ENCODE measurements at regions not wholly inside any gene's neighbourhood (a gene's known extent, or its start where the extent isn't known, plus 50 kb on each side); places are given as distances from the start of the nearest gene placed in this dataset.
"Not testable (repeated sequence)": the region's sequence is repeated elsewhere in the genome, so short reads cannot be mapped to it uniquely, and the experiment has no call there.

DNA sequence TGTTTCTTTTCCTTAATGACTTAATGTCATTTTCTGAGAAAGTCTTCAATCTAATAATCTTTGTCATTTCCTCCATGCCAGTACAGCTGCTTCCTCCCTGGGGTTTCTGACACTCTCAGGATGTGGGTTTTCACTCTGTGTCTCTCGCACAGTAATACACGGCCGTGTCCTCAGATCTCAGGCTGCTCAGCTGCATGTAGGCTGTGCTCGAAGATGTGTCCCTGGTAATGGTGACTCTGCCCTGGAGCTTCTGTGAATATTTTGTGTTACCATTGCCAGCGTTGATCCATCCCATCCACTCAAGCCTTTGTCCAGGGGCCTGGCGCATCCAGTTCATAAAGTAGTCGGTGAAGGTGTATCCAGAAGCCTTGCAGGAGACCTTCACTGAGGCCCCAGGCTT is 97.6 kb downstream of the OR4M2 start:
- H3K9me3 ChIP-seq; H3K4me1 ChIP-seq; H3K27me3 ChIP-seq; H3K36me3 ChIP-seq (ENCODE audit: low read depth, missing control alignments); DNase-seq; intact Hi-C loops (cut with DNase I; ENCODE audit: low total_unique reads); H3K4me3 ChIP-seq; H3K27ac ChIP-seq: not testable (repeated sequence)
- no CpG with 5 or more reads among the region's 7 CpGs for WGBS, 2 donors

DNA sequence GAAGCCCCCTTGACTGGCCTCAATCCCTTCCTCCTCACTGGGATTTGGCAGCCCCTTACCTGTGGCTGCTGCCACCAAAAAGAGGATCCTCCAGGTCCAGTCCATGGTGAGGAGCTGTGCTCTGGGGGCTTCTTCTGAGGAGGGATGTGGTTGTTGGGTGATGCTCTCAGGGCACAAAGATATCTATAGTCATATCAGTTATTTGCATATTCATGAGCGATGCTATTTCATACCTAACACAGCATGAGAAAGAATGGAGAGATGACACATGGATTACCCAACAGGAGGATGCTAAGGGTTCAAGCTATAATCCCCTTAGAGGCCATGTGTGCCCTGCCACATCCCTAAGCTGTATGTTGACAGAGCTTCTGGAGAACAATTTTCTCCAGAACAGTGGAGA is 98.1 kb downstream of the OR4M2 start:
- H3K27ac ChIP-seq; H3K36me3 ChIP-seq (ENCODE audit: low read depth, missing control alignments); H3K4me1 ChIP-seq; H3K27me3 ChIP-seq; H3K9me3 ChIP-seq; intact Hi-C loops (cut with DNase I; ENCODE audit: low total_unique reads); DNase-seq; H3K4me3 ChIP-seq: not testable (repeated sequence)
- no CpG with 5 or more reads among the region's 1 CpG for WGBS, 2 donors

DNA sequence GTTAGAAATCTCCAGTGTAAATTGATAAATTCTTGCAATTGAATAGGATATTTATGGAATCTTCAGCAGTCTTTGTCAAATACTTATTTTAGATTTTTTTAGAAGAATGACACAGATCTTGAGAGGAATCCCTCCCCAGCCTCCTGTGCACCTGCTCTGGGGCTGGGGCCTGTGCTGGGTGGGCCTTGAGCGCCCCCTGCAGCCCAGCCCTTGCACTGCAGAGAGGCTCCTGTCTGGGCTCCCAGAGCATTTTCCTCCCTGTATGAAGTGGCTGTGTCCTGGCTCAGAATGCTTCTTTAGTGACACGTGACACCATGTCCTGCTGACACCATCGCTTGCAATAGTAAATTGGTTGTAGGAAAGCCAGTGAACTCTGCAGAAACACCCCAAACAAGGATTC is 98.7 kb downstream of the OR4M2 start:
- H3K27me3 ChIP-seq; H3K4me3 ChIP-seq; H3K4me1 ChIP-seq; intact Hi-C loops (cut with DNase I; ENCODE audit: low total_unique reads); DNase-seq; H3K36me3 ChIP-seq (ENCODE audit: low read depth, missing control alignments); H3K9me3 ChIP-seq; H3K27ac ChIP-seq: not testable (repeated sequence)
- no CpG with 5 or more reads among the region's 3 CpGs for WGBS, 2 donors

DNA sequence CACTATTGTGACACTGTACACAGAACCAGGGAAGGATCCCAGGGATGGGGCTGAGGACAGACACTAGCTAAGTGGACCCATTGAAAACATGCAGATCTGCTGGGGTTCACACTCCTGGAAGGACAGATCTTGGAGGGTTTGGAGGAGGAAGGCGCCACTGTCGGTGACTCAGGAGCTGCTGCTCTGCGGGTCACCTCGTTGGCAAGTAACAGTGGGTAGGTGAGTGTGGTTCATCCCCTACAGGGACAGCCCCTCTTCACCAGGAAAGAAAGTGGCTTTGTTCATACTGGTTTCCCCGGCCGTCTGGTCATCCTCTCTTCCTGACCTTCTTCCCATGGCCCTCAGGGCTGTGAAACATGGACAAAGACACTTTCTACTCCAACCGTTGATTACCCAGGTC is 100.3 kb downstream of the OR4M2 start:
- H3K27me3 ChIP-seq; H3K36me3 ChIP-seq (ENCODE audit: low read depth, missing control alignments); H3K9me3 ChIP-seq; H3K4me1 ChIP-seq; DNase-seq; H3K4me3 ChIP-seq; intact Hi-C loops (cut with DNase I; ENCODE audit: low total_unique reads); H3K27ac ChIP-seq: not testable (repeated sequence)
- WGBS, 2 donors: no CpG with 5 or more reads among the region's 7 CpGs

DNA sequence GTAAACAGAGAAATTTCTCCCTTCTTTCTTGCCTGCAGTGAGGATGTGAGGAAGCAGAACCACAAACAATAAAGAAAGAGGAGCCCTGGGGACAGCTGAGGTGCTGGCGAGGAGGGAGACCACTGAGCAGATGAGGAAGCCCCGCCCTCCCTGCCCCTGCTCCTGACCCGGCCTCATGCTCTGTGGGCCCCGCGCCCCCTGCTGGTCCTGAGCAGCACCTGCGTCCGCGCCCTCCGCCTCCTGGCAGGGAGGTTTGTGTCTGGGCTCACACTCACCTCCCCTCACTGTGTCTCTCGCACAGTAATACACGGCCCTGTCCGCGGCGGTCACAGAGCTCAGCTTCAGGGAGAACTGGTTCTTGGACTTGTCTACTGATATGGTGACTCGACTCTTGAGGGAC is 104.4 kb downstream of the OR4M2 start:
- DNase-seq; H3K27me3 ChIP-seq; H3K4me1 ChIP-seq; intact Hi-C loops (cut with DNase I; ENCODE audit: low total_unique reads); H3K36me3 ChIP-seq (ENCODE audit: low read depth, missing control alignments); H3K9me3 ChIP-seq; H3K27ac ChIP-seq; H3K4me3 ChIP-seq: not testable (repeated sequence)
- no CpG with 5 or more reads among the region's 15 CpGs for WGBS, 2 donors

DNA sequence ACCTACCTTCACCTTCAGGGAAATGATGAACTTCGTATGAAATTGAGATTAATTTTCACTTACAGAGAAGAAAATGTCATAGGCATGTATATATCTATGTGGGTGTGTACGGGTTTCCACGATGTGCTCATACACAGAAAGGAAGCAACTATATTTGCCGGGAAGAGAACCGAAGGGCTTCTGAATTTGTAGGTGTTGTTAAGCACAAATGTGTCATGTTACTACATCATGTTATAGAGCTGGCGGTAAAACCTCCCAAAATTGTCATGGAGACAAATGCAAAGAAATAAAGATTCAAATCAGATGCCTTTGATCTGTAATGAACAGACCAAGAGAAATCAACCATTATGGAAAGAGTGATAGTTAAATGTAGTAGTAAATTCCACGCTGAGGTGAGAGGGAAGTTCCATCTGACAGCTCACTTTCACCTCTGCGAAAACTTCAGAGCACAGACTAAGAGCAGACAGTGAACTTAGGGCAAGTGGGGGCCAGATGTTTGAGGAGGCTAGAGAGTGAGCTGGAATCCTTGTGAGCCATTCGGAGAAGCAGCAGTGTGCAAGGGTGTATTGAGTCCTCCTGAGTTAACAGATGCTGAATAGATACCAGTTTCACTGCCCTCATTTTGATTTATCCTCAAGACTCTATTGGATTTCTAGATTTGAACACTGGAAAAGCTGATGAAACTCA is 106.7 kb downstream of the OR4M2 start:
- H3K27me3 ChIP-seq; H3K4me1 ChIP-seq; DNase-seq; H3K36me3 ChIP-seq (ENCODE audit: low read depth, missing control alignments); H3K4me3 ChIP-seq; H3K27ac ChIP-seq; intact Hi-C loops (cut with DNase I; ENCODE audit: low total_unique reads); H3K9me3 ChIP-seq: not testable (repeated sequence)
- WGBS, 2 donors: no CpG with 5 or more reads among the region's 9 CpGs

DNA sequence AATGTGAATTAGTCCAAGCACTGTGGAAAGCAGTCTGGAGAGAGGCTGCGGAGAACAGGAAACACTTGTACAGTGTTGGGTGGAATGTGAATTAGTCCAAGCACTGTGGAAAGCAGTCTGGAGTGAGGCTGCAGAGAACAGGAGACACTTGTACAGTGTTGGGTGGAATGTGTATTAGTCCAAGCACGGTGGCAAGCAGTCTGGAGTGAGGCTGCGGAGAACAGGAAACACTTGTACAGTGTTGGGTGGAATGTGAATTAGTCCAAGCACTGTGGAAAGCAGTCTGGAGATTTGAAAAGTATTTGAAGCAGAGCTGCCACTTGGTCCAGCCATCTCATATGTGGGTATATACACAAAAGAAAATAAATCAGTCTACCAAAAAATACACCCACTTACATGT is 111.5 kb downstream of the OR4M2 start:
- H3K27me3 ChIP-seq; H3K27ac ChIP-seq; H3K4me3 ChIP-seq; DNase-seq; intact Hi-C loops (cut with DNase I; ENCODE audit: low total_unique reads); H3K9me3 ChIP-seq; H3K36me3 ChIP-seq (ENCODE audit: low read depth, missing control alignments); H3K4me1 ChIP-seq: not testable (repeated sequence)
- WGBS, 2 donors: 83% methylated on average over 1 of the region's 3 CpGs; no CpG with 5 or more reads in 1 of the 2 donors

DNA sequence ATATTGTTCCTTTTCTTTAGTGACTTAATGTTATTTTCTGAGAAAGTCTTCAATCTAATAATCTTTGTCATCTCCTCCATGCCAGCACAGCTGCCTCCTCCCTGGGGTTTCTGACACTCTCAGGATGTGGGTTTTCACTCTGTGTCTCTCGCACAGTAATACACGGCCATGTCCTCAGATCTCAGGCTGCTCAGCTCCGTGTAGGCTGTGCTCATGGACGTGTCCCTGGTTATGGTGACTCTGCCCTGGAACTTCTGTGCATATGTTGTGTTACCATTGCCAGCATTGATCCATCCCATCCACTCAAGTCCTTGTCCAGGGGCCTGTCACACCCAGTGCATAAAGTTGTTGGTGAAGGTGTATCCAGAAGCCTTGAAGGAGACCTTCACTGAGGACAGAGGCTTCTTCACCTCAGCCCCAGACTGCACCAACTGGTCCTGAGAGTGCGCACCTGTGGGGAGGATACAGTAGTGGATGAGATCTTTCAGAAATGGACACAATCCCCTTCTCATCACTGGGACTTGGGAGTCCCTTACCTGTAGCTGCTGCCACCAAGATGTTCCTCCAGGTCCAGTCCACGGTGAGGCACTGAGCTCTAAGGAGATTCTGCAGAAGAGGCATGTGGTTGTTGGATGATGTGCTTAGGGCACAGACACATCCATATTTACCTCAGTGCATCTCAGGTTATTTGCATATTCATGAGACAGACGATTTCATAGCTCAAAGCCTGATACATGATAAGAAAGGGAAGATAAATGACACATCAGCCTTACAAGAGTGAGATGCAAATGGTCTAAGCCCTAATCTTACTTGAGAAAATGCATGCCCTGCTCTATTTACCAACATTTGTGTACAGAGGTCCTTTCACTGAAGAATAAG is 114.7 kb downstream of the OR4M2 start:
- WGBS, 2 donors: no CpG with 5 or more reads among the region's 7 CpGs
- H3K27me3 ChIP-seq; H3K36me3 ChIP-seq (ENCODE audit: low read depth, missing control alignments); H3K4me3 ChIP-seq; intact Hi-C loops (cut with DNase I; ENCODE audit: low total_unique reads); H3K9me3 ChIP-seq; H3K4me1 ChIP-seq; DNase-seq; H3K27ac ChIP-seq: not testable (repeated sequence)

DNA sequence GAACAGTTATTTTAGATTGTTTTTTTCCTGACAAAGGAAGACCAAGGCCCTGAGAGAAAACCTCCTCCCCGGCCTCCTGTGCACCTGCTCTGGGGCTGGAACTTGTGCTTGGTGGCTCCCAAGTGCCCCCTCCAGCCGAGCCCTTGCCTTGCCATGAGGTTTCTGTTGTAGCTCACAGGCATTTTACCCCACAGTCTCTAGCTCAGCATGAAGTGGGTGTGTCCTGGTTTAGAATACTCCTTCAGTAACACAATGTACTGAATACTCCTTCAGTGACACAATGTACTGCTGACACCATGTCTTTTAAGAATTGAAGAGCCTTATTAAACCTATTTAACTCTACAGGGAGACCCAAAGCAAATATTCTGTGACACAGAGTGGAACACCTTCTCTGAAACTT is 116.1 kb downstream of the OR4M2 start:
- intact Hi-C loops (cut with DNase I; ENCODE audit: low total_unique reads); DNase-seq; H3K36me3 ChIP-seq (ENCODE audit: low read depth, missing control alignments); H3K4me1 ChIP-seq; H3K4me3 ChIP-seq; H3K27ac ChIP-seq; H3K27me3 ChIP-seq; H3K9me3 ChIP-seq: not testable (repeated sequence)
- no CpG with 5 or more reads among the region's 2 CpGs for WGBS, 2 donors

DNA sequence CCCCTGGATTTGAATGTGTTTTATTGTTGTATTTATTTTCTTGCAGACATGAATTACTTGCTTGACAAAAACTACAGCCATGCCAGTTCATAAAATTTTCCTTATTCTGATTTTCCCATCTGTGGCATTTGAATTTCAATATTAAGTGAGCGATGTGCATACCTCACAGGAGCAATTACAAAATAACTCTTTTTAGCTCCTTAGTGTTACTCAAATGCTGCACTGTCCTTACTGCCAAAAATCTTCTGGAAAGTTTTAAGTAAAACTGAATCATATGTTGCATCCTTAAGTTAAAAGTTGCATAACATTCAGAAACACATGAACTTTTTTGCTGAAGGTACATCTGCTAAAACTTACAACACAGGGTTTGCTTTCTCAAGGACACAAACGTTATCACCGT is 120.1 kb downstream of the OR4M2 start:
- H3K27me3 ChIP-seq; intact Hi-C loops (cut with DNase I; ENCODE audit: low total_unique reads); H3K4me3 ChIP-seq; H3K4me1 ChIP-seq; DNase-seq; H3K27ac ChIP-seq; H3K9me3 ChIP-seq; H3K36me3 ChIP-seq (ENCODE audit: low read depth, missing control alignments): not testable (repeated sequence)
- 63% methylated on average over 2 of the region's 3 CpGs; no CpG with 5 or more reads in 1 of the 2 donors for WGBS, 2 donors

DNA sequence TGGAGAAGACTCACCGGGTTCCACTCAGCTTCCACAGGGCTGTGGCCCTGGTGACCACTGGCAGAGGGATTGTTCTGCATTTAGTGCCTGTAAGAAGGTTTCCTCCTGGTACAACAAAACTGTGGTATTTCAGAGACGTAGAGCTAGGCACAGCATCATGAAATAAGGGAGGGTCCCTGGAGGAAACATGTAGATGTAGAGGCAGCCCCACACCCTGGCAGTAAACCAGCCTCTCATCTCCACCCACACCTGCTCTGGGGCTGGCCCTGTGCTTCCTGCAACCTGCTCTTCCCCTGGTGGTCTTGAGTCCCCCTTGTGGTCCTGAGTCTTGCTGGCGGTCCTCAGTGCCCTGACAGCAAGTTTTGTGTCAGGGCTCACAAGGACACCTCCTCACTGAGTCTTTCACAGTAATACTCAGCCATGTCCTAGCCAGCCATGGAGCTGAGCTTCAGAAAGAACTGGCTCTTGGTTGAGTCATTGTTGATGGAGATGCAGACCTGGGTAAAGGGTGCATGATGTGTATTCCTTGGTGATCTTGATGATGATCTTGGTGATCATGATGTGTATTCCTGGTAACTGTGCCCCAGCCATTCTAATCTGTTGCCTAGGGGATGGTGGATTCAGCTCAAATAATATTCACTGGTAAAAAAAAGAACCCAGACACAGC is 121.8 kb downstream of the OR4M2 start:
- H3K27ac ChIP-seq; intact Hi-C loops (cut with DNase I; ENCODE audit: low total_unique reads); H3K9me3 ChIP-seq; H3K36me3 ChIP-seq (ENCODE audit: low read depth, missing control alignments); H3K27me3 ChIP-seq; DNase-seq; H3K4me1 ChIP-seq; H3K4me3 ChIP-seq: not testable (repeated sequence)
- WGBS, 2 donors: no CpG with 5 or more reads among the region's 3 CpGs

DNA sequence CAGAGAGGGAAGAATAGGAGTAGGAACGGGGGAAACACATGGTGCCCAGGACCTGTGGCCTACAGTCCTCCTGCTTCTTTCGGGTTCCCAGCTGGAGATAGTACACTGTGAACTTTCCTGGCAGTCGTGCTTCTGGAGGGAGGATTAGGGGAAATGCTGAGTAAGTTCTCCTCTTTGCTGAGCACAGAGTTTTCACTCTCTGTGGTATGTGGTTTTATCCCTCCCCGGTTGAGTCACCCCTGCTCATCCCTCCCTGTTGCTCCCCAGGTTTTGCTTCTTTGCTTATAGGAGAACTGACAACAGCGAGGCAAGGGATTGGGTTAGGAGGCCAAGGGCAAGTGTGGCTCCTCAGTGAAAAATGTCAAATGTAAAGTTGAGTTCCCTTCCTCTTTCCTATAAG is 122.9 kb downstream of the OR4M2 start:
- H3K9me3 ChIP-seq; H3K27me3 ChIP-seq; H3K4me3 ChIP-seq; H3K36me3 ChIP-seq (ENCODE audit: low read depth, missing control alignments); H3K4me1 ChIP-seq; H3K27ac ChIP-seq; intact Hi-C loops (cut with DNase I; ENCODE audit: low total_unique reads); DNase-seq: not testable (repeated sequence)
- WGBS, 2 donors: no CpG with 5 or more reads among the region's 5 CpGs

All from testis (tissue), 2 donors.